ENCODE measurements at regions not wholly inside any gene's neighbourhood (a gene's known extent, or its start where the extent isn't known, plus 50 kb on each side); places are given as distances from the start of the nearest gene placed in this dataset.
A peak's percentile ranks its signal among the peaks of the same experiment; 100 is the strongest.
"Not testable (repeated sequence)": the region's sequence is repeated elsewhere in the genome, so short reads cannot be mapped to it uniquely, and the experiment has no call there.

DNA sequence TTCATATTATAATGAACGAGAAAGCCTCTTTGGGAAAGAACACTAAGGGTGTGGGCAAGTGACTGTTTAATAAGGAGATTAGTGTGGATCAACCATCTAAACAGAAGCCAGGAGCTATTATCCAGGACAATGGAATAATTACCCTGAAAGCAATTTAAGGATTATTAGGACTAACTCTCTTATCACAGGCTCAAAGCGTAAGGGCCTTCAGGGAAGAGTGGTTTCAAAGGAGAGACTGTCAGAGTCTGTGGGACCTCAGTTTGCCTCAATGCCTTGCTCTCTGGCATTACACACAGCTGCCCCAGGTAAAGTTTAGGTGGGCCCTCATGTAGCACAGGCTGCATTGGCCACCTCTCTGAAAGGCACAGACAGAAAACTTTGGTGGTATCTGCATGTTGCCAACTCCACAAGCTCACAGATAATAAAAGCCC lies 717.2 kb upstream of the ADGRL3 start:
- Mint-ChIP-seq H3K4me3 (no peak overlapping the region), H3K9me3 (peaks cover 0 to 23% (median 10%) of the 10 kb centered on the region in 9 donors), H3K4me1 (no peaks in the 10 kb centered on the region), H3K36me3 (peaks cover 0 to 5% (median 0%) of the 10 kb centered on the region in 3 donors), H3K27me3 (no peaks in the 10 kb centered on the region), H3K27ac (no peak overlapping the region)
- DNase-seq (no peak), ATAC-seq (no peak)
- POLR2A ChIA-PET, result no interaction called here

- POLR2A ChIA-PET, result no interaction called here
Measured at GRCh38 chr4:60485276-60485675, 714.9 kb upstream of the ADGRL3 start.

GRCh38 chr4:60487118-60487761 lies 712.9 kb upstream of the ADGRL3 start:
- peaks cover 0 to 17% (median 11%) of the 10 kb centered on the region in 9 donors for H3K9me3 Mint-ChIP-seq
- H3K27ac Mint-ChIP-seq, DNase-seq, ATAC-seq, POLR2A ChIA-PET, H3K4me3 Mint-ChIP-seq, H3K36me3 Mint-ChIP-seq, H3K4me1 Mint-ChIP-seq, H3K27me3 Mint-ChIP-seq: not testable (repeated sequence)

More at GRCh38 chr4:60485276-60485675, 714.9 kb upstream of the ADGRL3 start:
- DNase-seq (no peak), ATAC-seq (no peak)
- H3K27me3 Mint-ChIP-seq, result no peaks in the 10 kb centered on the region
- H3K4me1 Mint-ChIP-seq, result no peaks in the 10 kb centered on the region
- H3K27ac Mint-ChIP-seq, result no peak overlapping the region
- peaks cover 0 to 21% (median 11%) of the 10 kb centered on the region in 9 donors for H3K9me3 Mint-ChIP-seq
- H3K4me3 Mint-ChIP-seq, result no peak overlapping the region
- H3K36me3 Mint-ChIP-seq, result peaks cover 0 to 5% (median 0%) of the 10 kb centered on the region in 3 donors

DNA sequence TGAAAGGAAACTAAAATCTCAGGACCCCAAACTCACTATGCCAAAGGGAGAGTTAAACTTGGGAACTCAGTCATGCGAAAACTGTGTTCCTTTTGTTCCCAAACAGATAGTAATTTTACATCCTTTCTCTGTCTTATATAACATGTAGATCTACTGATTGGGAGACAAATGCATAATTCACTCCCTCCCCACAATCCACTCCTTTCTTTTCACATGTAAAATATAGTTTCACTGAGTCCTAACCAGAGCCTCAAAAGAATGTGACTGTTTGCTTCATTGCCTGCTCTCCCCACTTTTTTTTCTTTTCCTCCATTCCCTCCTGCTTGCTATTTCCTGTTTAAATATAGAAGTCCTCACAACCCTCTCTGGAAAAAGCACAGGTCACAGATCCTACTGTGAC lies 699.3 kb upstream of the ADGRL3 start:
- Mint-ChIP-seq H3K4me1 (no peaks in the 10 kb centered on the region), H3K36me3 (peaks cover 0 to 13% (median 3%) of the 10 kb centered on the region in 3 donors), H3K4me3 (no peak overlapping the region), H3K27me3 (no peaks in the 10 kb centered on the region), H3K9me3 (peaks cover 0 to 34% (median 20%) of the 10 kb centered on the region in 9 donors), H3K27ac (no peak overlapping the region)
- no peak for ATAC-seq
- DNase-seq, result no peak
- POLR2A ChIA-PET, result no interaction called here

- Mint-ChIP-seq H3K36me3 (peaks cover 0 to 15% (median 3%) of the 10 kb centered on the region in 3 donors), H3K27ac (peak overlapping the region in 1 of 10 donors; percentile 55), H3K9me3 (peaks cover 7 to 35% (median 23%) of the 10 kb centered on the region in 9 donors), H3K27me3 (no peaks in the 10 kb centered on the region), H3K4me3 (no peak overlapping the region), H3K4me1 (no peaks in the 10 kb centered on the region)
- DNase-seq (no peak), ATAC-seq (no peak)
- POLR2A ChIA-PET, result no interaction called here
Measured at GRCh38 chr4:60502733-60503132, 697.4 kb upstream of the ADGRL3 start.

- H3K27me3 Mint-ChIP-seq, result no peaks in the 10 kb centered on the region
- H3K36me3 Mint-ChIP-seq, result peaks cover 0 to 10% (median 3%) of the 10 kb centered on the region in 3 donors
- H3K4me1 Mint-ChIP-seq, result no peaks in the 10 kb centered on the region
- H3K4me3 Mint-ChIP-seq, result no peak overlapping the region
- POLR2A ChIA-PET, result no interaction called here
- no peak overlapping the region for H3K27ac Mint-ChIP-seq
- no peak for DNase-seq
- H3K9me3 Mint-ChIP-seq, result peaks cover 10 to 41% (median 26%) of the 10 kb centered on the region in 9 donors
- ATAC-seq, result no peak
Measured at GRCh38 chr4:60506061-60506460, 694.1 kb upstream of the ADGRL3 start.

DNA sequence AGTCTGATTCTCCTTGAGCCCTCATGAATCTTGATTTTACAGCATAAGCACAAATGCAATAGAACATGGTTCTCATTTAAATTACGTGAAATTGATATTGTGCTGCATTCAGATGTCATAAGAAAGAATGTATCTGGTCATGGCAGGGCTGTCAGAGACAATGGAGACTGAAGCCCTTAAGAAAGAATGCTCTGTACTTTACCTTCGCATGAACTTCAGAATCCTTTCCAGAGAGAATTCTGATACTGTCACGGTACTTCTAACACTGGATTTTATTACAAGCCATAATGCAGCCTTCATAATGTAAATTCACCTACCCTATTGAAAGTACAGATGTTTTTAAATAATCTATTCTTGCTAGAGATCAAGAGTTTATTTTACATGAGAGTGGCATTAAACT lies 677.9 kb upstream of the ADGRL3 start:
- no peak for ATAC-seq
- Mint-ChIP-seq H3K27ac (no peak overlapping the region), H3K27me3 (no peaks in the 10 kb centered on the region), H3K4me1 (no peaks in the 10 kb centered on the region), H3K36me3 (no peaks in the 10 kb centered on the region), H3K4me3 (no peak overlapping the region), H3K9me3 (peaks cover 0 to 14% (median 4%) of the 10 kb centered on the region in 9 donors)
- no peak for DNase-seq
- POLR2A ChIA-PET, result no interaction called here

DNA sequence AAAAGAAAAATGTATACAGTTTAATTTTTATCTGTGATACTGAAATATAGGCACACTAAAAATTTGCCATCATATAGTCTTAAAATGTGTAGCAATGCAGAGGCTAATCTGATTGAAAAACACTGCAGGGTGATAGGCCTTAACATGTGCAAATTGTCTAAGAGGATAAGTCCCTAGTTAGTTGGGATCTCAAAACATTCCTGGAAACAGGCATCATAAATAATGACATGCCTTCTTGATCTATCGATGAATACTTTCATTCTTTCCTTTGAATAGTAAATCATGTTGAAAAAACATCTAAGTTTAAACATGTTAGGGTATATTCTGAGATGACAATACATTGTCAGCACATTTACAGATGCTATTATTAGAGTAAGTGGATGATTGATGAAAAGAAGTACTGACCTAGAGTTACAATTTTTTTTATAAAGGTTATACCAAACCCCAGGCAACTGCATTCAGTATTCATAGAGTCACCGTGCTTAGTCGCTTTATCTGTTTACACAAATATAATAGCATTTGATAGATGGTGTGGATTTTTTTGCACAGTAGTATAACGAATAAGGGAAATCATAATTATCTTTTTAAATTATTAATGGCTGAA lies 668.2 kb upstream of the ADGRL3 start:
- POLR2A ChIA-PET, result no interaction called here
- H3K9me3 Mint-ChIP-seq, result peaks cover 0 to 22% (median 9%) of the 10 kb centered on the region in 9 donors
- no peak for ATAC-seq
- H3K36me3 Mint-ChIP-seq, result no peaks in the 10 kb centered on the region
- H3K27ac Mint-ChIP-seq, result no peak overlapping the region
- no peak for DNase-seq
- no peak overlapping the region for H3K4me3 Mint-ChIP-seq
- H3K27me3 Mint-ChIP-seq, result no peaks in the 10 kb centered on the region
- no peaks in the 10 kb centered on the region for H3K4me1 Mint-ChIP-seq

DNA sequence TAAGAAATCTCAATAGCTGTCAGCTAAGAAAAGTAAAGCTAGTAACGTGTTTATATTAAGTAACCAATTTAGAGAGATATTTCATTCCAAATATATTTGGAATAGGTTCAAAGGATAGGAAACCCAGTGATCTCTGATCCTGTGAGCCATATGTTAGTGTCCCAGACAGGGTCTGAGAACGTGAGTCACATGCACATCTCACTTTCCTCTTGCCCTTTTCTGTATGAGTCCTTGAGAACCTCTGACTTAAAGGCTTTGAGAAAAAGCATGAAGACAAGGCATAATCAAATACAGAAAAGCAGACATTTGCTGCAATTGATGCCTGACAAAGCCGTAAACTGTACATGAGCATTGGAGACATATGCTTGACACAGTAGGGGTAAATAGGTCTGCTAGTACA lies 655.1 kb upstream of the ADGRL3 start:
- ATAC-seq (no peak), DNase-seq (no peak)
- POLR2A ChIA-PET, result no interaction called here
- Mint-ChIP-seq H3K9me3 (peaks cover 4 to 29% (median 13%) of the 10 kb centered on the region in 9 donors), H3K36me3 (no peaks in the 10 kb centered on the region), H3K27me3 (no peaks in the 10 kb centered on the region), H3K27ac (no peak overlapping the region), H3K4me1 (no peaks in the 10 kb centered on the region), H3K4me3 (no peak overlapping the region)

GRCh38 chr4:60562334-60562733 lies 637.8 kb upstream of the ADGRL3 start:
- no peak overlapping the region for H3K4me3 Mint-ChIP-seq
- H3K9me3 Mint-ChIP-seq, result peaks cover 4 to 31% (median 10%) of the 10 kb centered on the region in 9 donors
- H3K4me1 Mint-ChIP-seq, result no peaks in the 10 kb centered on the region
- ATAC-seq, result no peak
- no peaks in the 10 kb centered on the region for H3K36me3 Mint-ChIP-seq
- no peak overlapping the region for H3K27ac Mint-ChIP-seq
- POLR2A ChIA-PET, result no interaction called here
- H3K27me3 Mint-ChIP-seq, result no peaks in the 10 kb centered on the region
- DNase-seq, result no peak

- no peaks in the 10 kb centered on the region for H3K27me3 Mint-ChIP-seq
Measured at GRCh38 chr4:60565558-60565957, 634.6 kb upstream of the ADGRL3 start.

GRCh38 chr4:60575336-60575735 lies 624.8 kb upstream of the ADGRL3 start:
- peaks cover 4 to 33% (median 13%) of the 10 kb centered on the region in 9 donors for H3K9me3 Mint-ChIP-seq

More at GRCh38 chr4:60565558-60565957, 634.6 kb upstream of the ADGRL3 start:
- no peak for ATAC-seq
- no peak overlapping the region for H3K4me3 Mint-ChIP-seq
- peaks cover 3 to 54% (median 15%) of the 10 kb centered on the region in 9 donors for H3K9me3 Mint-ChIP-seq
- no peak for DNase-seq
- POLR2A ChIA-PET, result no interaction called here
- H3K36me3 Mint-ChIP-seq, result peaks cover 0 to 6% (median 0%) of the 10 kb centered on the region in 3 donors
- H3K4me1 Mint-ChIP-seq, result no peaks in the 10 kb centered on the region
- no peak overlapping the region for H3K27ac Mint-ChIP-seq

DNA sequence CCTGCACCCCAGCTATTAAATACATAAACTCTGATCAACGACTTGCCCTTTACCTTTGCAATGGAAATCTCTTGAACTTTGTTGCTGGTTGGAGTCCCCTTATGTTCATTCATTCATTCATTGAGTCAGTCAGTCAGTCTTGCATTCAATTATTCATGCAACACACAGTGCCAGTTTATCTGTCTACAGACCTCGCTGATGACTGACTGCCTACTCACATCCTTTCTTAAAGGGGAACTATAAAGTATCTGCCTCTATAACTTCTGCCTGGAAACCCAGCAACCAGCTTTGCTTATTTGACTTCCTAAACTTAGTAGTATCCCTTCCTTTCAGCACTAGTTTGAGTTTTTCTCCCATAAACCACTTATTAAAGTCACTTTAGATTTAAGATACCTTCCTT lies 620.8 kb upstream of the ADGRL3 start:
- H3K27me3 Mint-ChIP-seq, result no peaks in the 10 kb centered on the region

More at GRCh38 chr4:60575336-60575735, 624.8 kb upstream of the ADGRL3 start:
- H3K4me1 Mint-ChIP-seq, result no peaks in the 10 kb centered on the region
- H3K4me3 Mint-ChIP-seq, result no peak overlapping the region
- POLR2A ChIA-PET, result no interaction called here
- no peak overlapping the region for H3K27ac Mint-ChIP-seq
- H3K36me3 Mint-ChIP-seq, result peaks cover 0 to under 1% (median 0%) of the 10 kb centered on the region in 3 donors
- ATAC-seq (no peak), DNase-seq (no peak)
- no peaks in the 10 kb centered on the region for H3K27me3 Mint-ChIP-seq

More for the DNA sequence above, 620.8 kb upstream of the ADGRL3 start:
- ATAC-seq (no peak), DNase-seq (no peak)
- no peak overlapping the region for H3K27ac Mint-ChIP-seq
- peaks cover 0 to 33% (median 8%) of the 10 kb centered on the region in 9 donors for H3K9me3 Mint-ChIP-seq
- H3K36me3 Mint-ChIP-seq, result no peaks in the 10 kb centered on the region
- H3K4me3 Mint-ChIP-seq, result no peak overlapping the region
- H3K4me1 Mint-ChIP-seq, result no peaks in the 10 kb centered on the region
- POLR2A ChIA-PET, result no interaction called here
